ENCODE measurements at regions not wholly inside any gene's neighbourhood (a gene's known extent, or its start where the extent isn't known, plus 50 kb on each side); places are given as distances from the start of the nearest gene placed in this dataset.

GRCh38 chr1:233543338-233544255 lies 70.3 kb upstream of the KCNK1 start (continued):
- no peak for TF ChIP-seq ARID4B (CRISPR knock-in tag; IDR thresholded peaks at IDR 0.05; ENCODE audit: borderline replicate concordance)
- no peak for TF ChIP-seq MYBL2 (CRISPR knock-in tag; IDR thresholded peaks at IDR 0.05)
- no peak for TF ChIP-seq USF2 (CRISPR knock-in tag; IDR thresholded peaks at IDR 0.05)
- no peak for TF ChIP-seq MXD4 (CRISPR knock-in tag; IDR thresholded peaks at IDR 0.05; ENCODE audit: borderline replicate concordance)
- no peak for TF ChIP-seq ZNF317 (CRISPR knock-in tag; IDR thresholded peaks at IDR 0.05; ENCODE audit: borderline replicate concordance, low read depth)
- TF ChIP-seq ZMAT4 (CRISPR knock-in tag; IDR thresholded peaks at IDR 0.05) = no peak
- TF ChIP-seq ZNF138 (CRISPR knock-in tag; conservative IDR thresholded peaks at IDR 0.05) = no peak
- TF ChIP-seq ZBTB43 (CRISPR knock-in tag; IDR thresholded peaks at IDR 0.05) = no peak
- no peak for TF ChIP-seq ZNF512 (CRISPR knock-in tag; IDR thresholded peaks at IDR 0.05; ENCODE audit: borderline replicate concordance)
- TF ChIP-seq ATF1 (CRISPR knock-in tag; IDR thresholded peaks at IDR 0.05) = no peak
- no peak for TF ChIP-seq NFATC4 (CRISPR knock-in tag; IDR thresholded peaks at IDR 0.05)

GRCh38 chr1:233544304-233544703 lies 69.6 kb upstream of the KCNK1 start:
- ATAC-seq = no peak
- TF ChIP-seq ZNF425 (CRISPR knock-in tag; conservative IDR thresholded peaks at IDR 0.05) = no peak
- TF ChIP-seq FOXP4 (CRISPR knock-in tag; IDR thresholded peaks at IDR 0.05) = no peak
- TF ChIP-seq ARID4B (CRISPR knock-in tag; IDR thresholded peaks at IDR 0.05; ENCODE audit: borderline replicate concordance) = no peak
- no peak for TF ChIP-seq TEAD1 (CRISPR knock-in tag; IDR thresholded peaks at IDR 0.05)
- no peak for TF ChIP-seq E2F5 (CRISPR knock-in tag; IDR thresholded peaks at IDR 0.05)

More at GRCh38 chr1:233544304-233544703, 69.6 kb upstream of the KCNK1 start:
- ChIA-PET CTCF (no interaction called here), POLR2A (no interaction called here)
- H3K27ac Mint-ChIP-seq = no peak overlapping the region
- no peaks in the 10 kb centered on the region for H3K4me1 Mint-ChIP-seq
- no peaks in the 10 kb centered on the region; the same call in 1 of the 2 replicates for H3K27me3 Mint-ChIP-seq (ENCODE audit: low read depth)
- H3K36me3 Mint-ChIP-seq = peaks cover 9% of the 10 kb centered on the region
- peaks cover 23% of the 10 kb centered on the region for H3K9me3 Mint-ChIP-seq
- H3K4me3 Mint-ChIP-seq = no peak overlapping the region
- DNase-seq (ENCODE audit: low spot score) = no peak
